GM23248 (cell line): ENCODE measurements at regions not wholly inside any gene's neighbourhood (a gene's known extent, or its start where the extent isn't known, plus 50 kb on each side); places are given as distances from the start of the nearest gene placed in this dataset.
"Not testable (repeated sequence)": the region's sequence is repeated elsewhere in the genome, so short reads cannot be mapped to it uniquely, and the experiment has no call there.

Source experiments
- EZH2 ChIP-seq: fragments of 200-600 bp; sonication (generic); IDR thresholded peaks from 2 replicates; pipeline ENCODE4 v1.6.1; 2018; ENCODE audit warnings: antibody characterized with exemption, mild to moderate bottlenecking; ENCODE audit not compliant: insufficient read depth, poor library complexity, severe bottlenecking
- EZH2phosphoT487 ChIP-seq: fragments of 200-600 bp; sonication (generic); IDR thresholded peaks from 2 replicates; pipeline ENCODE4 v1.6.1; 2018; ENCODE audit warnings: antibody characterized with exemption, moderate library complexity, mild to moderate bottlenecking, low read depth; ENCODE audit not compliant: insufficient read depth

- TF ChIP-seq EZH2phosphoT487, EZH2: not testable (repeated sequence)
These were observed 605.4 kb upstream of the BRINP3 start for GRCh38 chr1:191083090-191083489.
